ENCODE measurements at regions not wholly inside any gene's neighbourhood (a gene's known extent, or its start where the extent isn't known, plus 50 kb on each side); places are given as distances from the start of the nearest gene placed in this dataset.

DNA sequence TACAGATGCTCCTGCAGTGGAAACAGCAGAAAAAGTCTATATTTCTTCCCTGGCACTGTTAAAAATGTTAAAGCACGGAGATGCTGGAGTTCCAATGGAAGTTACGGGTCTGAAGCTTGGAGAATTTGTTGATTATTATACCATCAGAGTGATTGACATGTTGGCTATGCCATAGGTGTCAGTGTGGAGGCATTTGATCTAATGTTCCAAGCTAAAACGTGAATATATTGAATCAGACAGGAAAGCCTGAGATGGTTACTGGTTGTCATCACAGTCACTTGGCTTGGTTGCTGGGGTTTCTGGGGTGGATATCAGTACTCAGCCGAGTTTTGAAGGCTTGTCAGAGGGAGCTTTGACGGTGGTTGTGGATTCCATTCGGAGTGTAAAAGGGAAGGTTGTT, 262.9 kb upstream of the CNTNAP5 start:
- H3K27me3 ChIP-seq = no peaks in the 10 kb centered on the region
- no peak overlapping the region for H3K4me3 ChIP-seq
- DNase-seq (ENCODE audit: low read depth in 1 of 2, low spot score in 1 of 2) = no peak
- H3K27ac ChIP-seq = no peak overlapping the region
- TF ChIP-seq, protein P1, sequence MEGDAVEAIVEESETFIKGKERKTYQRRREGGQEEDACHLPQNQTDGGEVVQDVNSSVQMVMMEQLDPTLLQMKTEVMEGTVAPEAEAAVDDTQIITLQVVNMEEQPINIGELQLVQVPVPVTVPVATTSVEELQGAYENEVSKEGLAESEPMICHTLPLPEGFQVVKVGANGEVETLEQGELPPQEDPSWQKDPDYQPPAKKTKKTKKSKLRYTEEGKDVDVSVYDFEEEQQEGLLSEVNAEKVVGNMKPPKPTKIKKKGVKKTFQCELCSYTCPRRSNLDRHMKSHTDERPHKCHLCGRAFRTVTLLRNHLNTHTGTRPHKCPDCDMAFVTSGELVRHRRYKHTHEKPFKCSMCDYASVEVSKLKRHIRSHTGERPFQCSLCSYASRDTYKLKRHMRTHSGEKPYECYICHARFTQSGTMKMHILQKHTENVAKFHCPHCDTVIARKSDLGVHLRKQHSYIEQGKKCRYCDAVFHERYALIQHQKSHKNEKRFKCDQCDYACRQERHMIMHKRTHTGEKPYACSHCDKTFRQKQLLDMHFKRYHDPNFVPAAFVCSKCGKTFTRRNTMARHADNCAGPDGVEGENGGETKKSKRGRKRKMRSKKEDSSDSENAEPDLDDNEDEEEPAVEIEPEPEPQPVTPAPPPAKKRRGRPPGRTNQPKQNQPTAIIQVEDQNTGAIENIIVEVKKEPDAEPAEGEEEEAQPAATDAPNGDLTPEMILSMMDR (IDR thresholded peaks at IDR 0.05; ENCODE audit: low read depth, low read length) = no peak
- no peaks in the 10 kb centered on the region for H3K9me3 ChIP-seq (ENCODE audit: low read depth)
- no peaks in the 10 kb centered on the region for H3K36me3 ChIP-seq
- no peaks in the 10 kb centered on the region for H3K4me1 ChIP-seq (ENCODE audit: low read depth)

DNA sequence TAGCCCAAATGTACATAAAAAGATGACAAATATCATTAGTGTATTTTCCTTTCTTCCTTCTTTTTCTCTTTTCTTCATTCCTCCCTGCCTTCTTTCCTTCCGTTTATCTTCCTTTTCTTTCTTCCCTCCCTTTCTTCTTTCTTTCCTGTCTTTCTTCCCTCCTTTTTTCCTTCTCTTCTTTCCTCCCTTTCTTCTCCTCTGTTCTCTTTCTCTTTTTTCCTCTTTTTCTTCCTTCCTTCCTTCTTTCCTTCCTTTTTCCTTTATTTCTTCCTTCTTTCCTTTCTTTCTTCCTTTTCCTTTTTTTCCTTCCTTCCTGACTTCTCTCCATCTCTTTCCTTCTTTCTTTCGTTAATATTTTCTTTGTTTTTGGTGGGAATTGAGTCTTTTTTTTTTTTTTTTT, 256.9 kb upstream of the CNTNAP5 start:
- Histone ChIP-seq H3K9me3 (ENCODE audit: low read depth) (no peaks in the 10 kb centered on the region), H3K36me3 (no peaks in the 10 kb centered on the region), H3K4me1 (ENCODE audit: low read depth) (no peaks in the 10 kb centered on the region), H3K4me3 (no peak overlapping the region), H3K27ac (no peak overlapping the region), H3K27me3 (no peaks in the 10 kb centered on the region)
- no peak for DNase-seq (ENCODE audit: low read depth in 1 of 2, low spot score in 1 of 2)
- TF ChIP-seq, protein P1 (IDR thresholded peaks at IDR 0.05; ENCODE audit: low read depth, low read length) = no peak

DNA sequence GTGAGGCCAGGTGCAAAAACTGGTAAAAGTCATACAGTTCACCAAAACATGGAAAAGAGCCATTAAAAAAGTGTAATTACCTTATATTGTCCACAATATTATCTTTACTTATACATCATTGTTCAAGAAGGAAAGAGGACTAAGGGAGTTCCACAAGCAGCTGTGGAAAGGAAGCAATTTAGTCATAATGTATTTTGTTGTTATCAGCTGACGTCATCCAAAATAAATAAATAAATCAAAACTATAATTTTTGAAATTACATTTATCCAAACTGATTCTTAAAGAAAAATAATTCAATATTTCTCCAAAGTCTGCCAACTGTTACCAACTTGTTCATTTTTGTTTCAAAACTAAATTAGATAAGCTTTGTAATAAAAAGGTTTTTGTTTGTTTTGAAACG, 256.1 kb upstream of the CNTNAP5 start:
- Histone ChIP-seq H3K4me3 (no peak overlapping the region), H3K27ac (no peak overlapping the region), H3K36me3 (no peaks in the 10 kb centered on the region), H3K27me3 (no peaks in the 10 kb centered on the region), H3K4me1 (ENCODE audit: low read depth) (no peaks in the 10 kb centered on the region), H3K9me3 (ENCODE audit: low read depth) (no peaks in the 10 kb centered on the region)
- TF ChIP-seq, protein P1 (IDR thresholded peaks at IDR 0.05; ENCODE audit: low read depth, low read length) = no peak
- DNase-seq (ENCODE audit: low read depth in 1 of 2, low spot score in 1 of 2) = no peak

DNA sequence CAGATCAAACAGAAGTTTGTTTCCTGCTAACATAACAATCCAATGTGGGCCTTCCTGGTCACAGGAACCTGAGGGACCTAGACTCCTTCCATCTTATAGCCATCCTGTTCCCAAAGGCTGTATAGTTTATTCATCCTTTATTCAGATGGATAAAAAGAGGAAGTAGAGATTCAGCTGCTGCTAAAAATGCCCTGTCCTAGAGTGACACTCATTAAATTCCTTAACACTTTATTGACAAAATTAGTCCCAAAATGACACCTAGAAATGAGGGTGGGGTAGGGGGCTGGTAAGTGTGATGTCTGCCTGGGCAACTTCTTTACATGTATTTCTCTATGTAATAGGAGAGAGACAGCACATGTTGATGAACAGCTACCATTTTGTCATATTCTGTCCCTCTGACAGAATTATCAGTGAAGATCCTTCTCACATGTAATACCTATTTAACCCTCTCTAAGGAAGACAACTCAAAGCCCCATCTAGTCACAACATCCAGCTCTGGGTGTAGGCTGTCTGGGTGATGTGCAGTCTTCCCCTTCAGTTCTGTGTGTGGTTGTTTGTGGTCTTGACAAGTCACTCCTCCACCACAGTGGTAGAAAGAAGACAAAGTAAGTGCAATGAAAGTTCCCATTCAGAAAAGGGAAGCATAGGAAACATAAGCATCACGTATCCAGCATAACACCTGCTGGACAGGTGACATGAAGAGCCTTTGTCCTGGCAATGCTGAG, 253.9 kb upstream of the CNTNAP5 start:
- no peak overlapping the region for H3K27ac ChIP-seq
- TF ChIP-seq, protein P1 (IDR thresholded peaks at IDR 0.05; ENCODE audit: low read depth, low read length) = no peak
- no peaks in the 10 kb centered on the region for H3K36me3 ChIP-seq
- H3K4me3 ChIP-seq = no peak overlapping the region
- H3K4me1 ChIP-seq (ENCODE audit: low read depth) = no peaks in the 10 kb centered on the region
- no peaks in the 10 kb centered on the region for H3K27me3 ChIP-seq
- no peaks in the 10 kb centered on the region for H3K9me3 ChIP-seq (ENCODE audit: low read depth)
- no peak for DNase-seq (ENCODE audit: low read depth in 1 of 2, low spot score in 1 of 2)

DNA sequence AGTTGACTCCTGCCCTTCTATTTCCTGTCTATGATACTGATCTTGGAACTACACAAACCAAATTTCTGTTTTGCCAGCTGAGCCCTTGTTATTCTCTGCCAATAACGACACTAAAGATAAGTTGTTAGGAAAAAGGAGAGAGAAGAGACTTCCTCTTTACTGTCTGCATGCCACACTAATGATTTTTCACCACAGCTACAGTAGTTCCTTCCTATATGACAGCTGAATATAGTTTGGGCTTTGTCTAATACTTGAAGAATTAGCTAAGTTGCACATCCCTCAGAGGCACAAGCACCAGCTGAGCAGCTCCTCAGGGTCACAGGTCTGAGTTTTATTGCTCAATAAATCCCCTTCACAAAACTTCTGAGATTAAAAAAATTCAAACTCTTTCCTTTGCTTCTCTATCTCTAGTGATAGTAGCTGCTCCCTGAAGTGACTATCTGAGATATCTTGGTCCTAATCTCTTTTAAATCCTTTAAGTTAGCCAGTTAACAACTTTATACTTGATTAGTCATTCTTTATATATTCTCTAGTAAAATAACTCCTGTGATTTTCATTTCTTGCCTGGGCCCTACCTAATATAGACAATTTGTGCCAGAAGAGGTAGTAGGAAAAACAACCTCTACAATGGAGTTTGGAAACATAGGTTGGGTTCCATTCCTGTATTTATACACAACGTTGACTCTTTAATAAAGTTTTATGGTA, 253.0 kb upstream of the CNTNAP5 start:
- TF ChIP-seq, protein P1 (IDR thresholded peaks at IDR 0.05; ENCODE audit: low read depth, low read length) = no peak
- no peak for DNase-seq (ENCODE audit: low read depth in 1 of 2, low spot score in 1 of 2)

More for the DNA sequence above, 253.0 kb upstream of the CNTNAP5 start:
- Histone ChIP-seq H3K27ac (no peak overlapping the region), H3K36me3 (no peaks in the 10 kb centered on the region), H3K4me1 (ENCODE audit: low read depth) (no peaks in the 10 kb centered on the region), H3K9me3 (ENCODE audit: low read depth) (no peaks in the 10 kb centered on the region), H3K4me3 (no peak overlapping the region), H3K27me3 (no peaks in the 10 kb centered on the region)
